Activated CD8-positive, alpha-beta T cell treated with anti-CD3 and anti-CD28 coated beads, Interleukin-2, amount 10 ng/mL, durations not matched to agents 7 days and 5 days (primary cell): ENCODE measurements at regions not wholly inside any gene's neighbourhood (a gene's known extent, or its start where the extent isn't known, plus 50 kb on each side); places are given as distances from the start of the nearest gene placed in this dataset.

Source experiments
- ATAC-seq: fragments of 150-1000 bp; cut with Tn5 transposase; one replicate; pipeline ENCODE4 v1.10.0; 2021; ENCODE audit warnings: moderate library complexity
- CTCF ChIA-PET: fragments of 350-600 bp; sonication (Branson Sonifier 250); formaldehyde crosslinking; loops from one replicate; lab custom pipeline; 2021; ENCODE audit warnings: antibody characterized with exemption; lab: Charles Lee
- POLR2A ChIA-PET: fragments of 350-600 bp; sonication (Branson Sonifier 250); formaldehyde crosslinking; loops from one replicate; lab custom pipeline; 2021; ENCODE audit warnings: antibody characterized with exemption; lab: Charles Lee
- DNase-seq: peaks from one replicate; pipeline ENCODE4 v3.0.0-alpha.2; 2020
- H3K27ac Mint-ChIP-seq: one replicate; pipeline ENCODE4 v1.8.0; 2021; ENCODE audit warnings: mild to moderate bottlenecking, mixed read lengths
- H3K27me3 Mint-ChIP-seq: one replicate; pipeline ENCODE4 v1.8.0; 2021; ENCODE audit warnings: low read depth, mixed read lengths
- H3K36me3 Mint-ChIP-seq: one replicate; pipeline ENCODE4 v1.8.0; 2021; ENCODE audit warnings: low read depth, mixed read lengths
- H3K4me1 Mint-ChIP-seq: one replicate; pipeline ENCODE4 v1.8.0; 2021; ENCODE audit warnings: low read depth, mixed read lengths
- H3K4me3 Mint-ChIP-seq: one replicate; pipeline ENCODE4 v1.8.0; 2021; ENCODE audit warnings: mild to moderate bottlenecking, mixed read lengths
- H3K9me3 Mint-ChIP-seq: one replicate; pipeline ENCODE4 v1.8.0; 2022; ENCODE audit warnings: mixed read lengths; ENCODE audit not compliant: insufficient read depth

DNA sequence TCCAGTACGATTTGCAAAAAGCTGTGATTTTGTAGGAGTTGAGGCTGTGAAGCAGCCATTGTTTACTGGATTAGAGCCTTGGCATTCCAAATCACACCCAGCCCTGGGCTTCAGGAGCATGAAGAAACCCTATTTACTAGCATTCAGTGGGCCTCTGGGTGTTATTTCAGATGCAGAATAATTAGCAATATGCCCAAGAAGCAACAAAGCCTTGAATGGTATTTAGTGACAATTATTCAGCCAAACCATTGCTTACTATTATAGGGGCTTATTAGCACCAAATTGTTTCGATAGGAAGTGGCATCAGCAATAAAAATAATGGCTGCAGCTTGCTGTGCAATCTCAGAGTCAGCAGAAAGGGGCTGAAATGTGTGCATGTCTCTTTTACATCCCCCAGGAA is 166.6 kb upstream of the SHISA6 start:
- no peaks in the 10 kb centered on the region for H3K36me3 Mint-ChIP-seq
- DNase-seq (no peak), ATAC-seq (no peak)
- no peaks in the 10 kb centered on the region for H3K9me3 Mint-ChIP-seq
- POLR2A ChIA-PET, result no interaction called here
- no peak overlapping the region for H3K4me3 Mint-ChIP-seq
- H3K27me3 Mint-ChIP-seq, result no peaks in the 10 kb centered on the region
- H3K27ac Mint-ChIP-seq, result no peak overlapping the region
- no peaks in the 10 kb centered on the region for H3K4me1 Mint-ChIP-seq
- CTCF ChIA-PET, result no interaction called here

DNA sequence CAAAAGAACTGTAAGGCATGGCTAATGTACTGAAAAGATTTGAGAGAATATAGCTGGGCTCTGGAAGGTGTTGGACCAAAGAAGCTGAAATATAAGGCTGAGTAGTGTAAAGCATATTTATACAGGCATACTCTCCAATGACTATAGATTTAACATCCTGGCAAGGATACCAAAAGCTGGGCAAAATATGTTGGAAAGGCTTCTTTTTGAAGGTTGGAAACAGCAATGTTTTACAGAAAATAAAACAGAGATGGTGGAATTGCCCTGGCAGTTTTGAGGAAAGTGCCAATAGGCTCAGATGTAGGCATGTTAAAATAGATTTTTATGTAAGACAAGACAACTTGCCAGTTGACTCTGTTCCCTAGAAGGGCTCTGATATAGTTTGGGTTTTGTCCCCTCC is 184.1 kb upstream of the SHISA6 start:
- no peak overlapping the region for H3K4me3 Mint-ChIP-seq
- no peaks in the 10 kb centered on the region for H3K4me1 Mint-ChIP-seq
- H3K9me3 Mint-ChIP-seq, result peaks cover 11% of the 10 kb centered on the region
- no peaks in the 10 kb centered on the region for H3K36me3 Mint-ChIP-seq
- no peak for DNase-seq
- ChIA-PET CTCF (no interaction called here), POLR2A (no interaction called here)
- H3K27ac Mint-ChIP-seq, result no peak overlapping the region
- no peaks in the 10 kb centered on the region for H3K27me3 Mint-ChIP-seq
- no peak for ATAC-seq

DNA sequence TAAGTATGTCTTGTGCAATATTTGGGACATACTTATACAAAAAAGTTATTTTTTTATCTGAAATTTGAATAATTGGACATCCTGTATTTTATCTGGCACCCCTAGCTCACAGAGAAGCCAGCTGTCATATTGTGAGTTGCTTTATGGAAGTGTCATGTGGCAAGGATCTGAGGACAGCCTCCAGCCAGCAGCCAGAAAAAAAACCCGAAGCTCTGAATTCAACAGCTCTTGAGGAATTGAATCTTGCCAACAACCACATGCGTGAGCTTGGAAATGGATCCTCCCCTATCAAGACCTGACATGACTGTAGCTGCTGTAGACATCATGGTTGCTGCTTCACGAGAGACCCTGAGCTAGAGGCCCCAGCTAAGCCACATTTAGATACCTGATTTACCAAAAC is 187.2 kb upstream of the SHISA6 start:
- no peaks in the 10 kb centered on the region for H3K27me3 Mint-ChIP-seq
- H3K36me3 Mint-ChIP-seq, result no peaks in the 10 kb centered on the region
- ATAC-seq (no peak), DNase-seq (no peak)
- H3K4me3 Mint-ChIP-seq, result no peak overlapping the region
- peaks cover 11% of the 10 kb centered on the region for H3K9me3 Mint-ChIP-seq
- no peaks in the 10 kb centered on the region for H3K4me1 Mint-ChIP-seq
- H3K27ac Mint-ChIP-seq, result no peak overlapping the region
- ChIA-PET POLR2A (no interaction called here), CTCF (no interaction called here)

DNA sequence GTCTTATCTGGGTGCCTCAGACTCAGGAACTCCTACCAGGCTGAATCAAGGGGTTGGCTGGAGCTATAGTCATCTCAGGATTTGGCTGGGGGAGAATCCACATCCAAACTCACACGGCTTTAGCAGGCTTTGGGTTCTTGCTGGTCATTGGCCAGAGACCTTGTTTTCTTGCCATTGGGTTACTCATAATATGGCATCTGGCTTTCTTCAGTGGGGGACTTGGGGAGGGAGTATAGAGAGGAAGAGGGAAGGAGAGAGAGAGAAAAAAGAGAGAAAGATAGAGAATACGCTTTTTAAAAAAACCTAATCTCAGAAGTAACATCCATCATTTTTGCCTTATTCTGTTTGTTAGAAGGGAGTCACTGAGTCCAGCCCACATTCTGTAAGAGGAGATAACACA is 191.5 kb upstream of the SHISA6 start:
- no peak for DNase-seq
- H3K9me3 Mint-ChIP-seq, result no peaks in the 10 kb centered on the region
- ATAC-seq, result no peak
- H3K36me3 Mint-ChIP-seq, result no peaks in the 10 kb centered on the region
- no peak overlapping the region for H3K27ac Mint-ChIP-seq
- no peaks in the 10 kb centered on the region for H3K4me1 Mint-ChIP-seq
- H3K4me3 Mint-ChIP-seq, result no peak overlapping the region
- H3K27me3 Mint-ChIP-seq, result no peaks in the 10 kb centered on the region
- CTCF ChIA-PET, result no interaction called here
- POLR2A ChIA-PET, result no interaction called here

DNA sequence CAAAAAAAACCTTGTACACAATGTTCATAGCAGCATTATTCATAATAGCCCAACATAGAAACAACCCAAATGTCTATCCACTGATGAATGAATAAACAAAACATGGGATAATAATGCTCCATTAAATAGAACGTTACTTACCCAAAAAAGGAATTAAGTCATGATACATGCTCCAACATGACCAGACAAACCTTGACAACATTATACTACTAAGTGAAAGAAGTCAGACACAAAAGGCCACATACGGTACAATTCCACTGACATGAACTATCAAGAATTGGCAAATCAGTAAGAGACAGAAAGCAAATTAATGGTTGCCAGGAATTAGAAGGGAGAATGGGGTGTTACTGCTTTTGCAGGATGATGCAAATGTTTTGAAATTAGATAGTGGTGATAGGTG is 193.8 kb upstream of the SHISA6 start:
- Mint-ChIP-seq H3K4me3 (no peak overlapping the region), H3K27ac (no peak overlapping the region), H3K27me3 (no peaks in the 10 kb centered on the region), H3K36me3 (no peaks in the 10 kb centered on the region), H3K4me1 (no peaks in the 10 kb centered on the region), H3K9me3 (no peaks in the 10 kb centered on the region)
- ChIA-PET CTCF (no interaction called here), POLR2A (no interaction called here)
- ATAC-seq (no peak), DNase-seq (no peak)

DNA sequence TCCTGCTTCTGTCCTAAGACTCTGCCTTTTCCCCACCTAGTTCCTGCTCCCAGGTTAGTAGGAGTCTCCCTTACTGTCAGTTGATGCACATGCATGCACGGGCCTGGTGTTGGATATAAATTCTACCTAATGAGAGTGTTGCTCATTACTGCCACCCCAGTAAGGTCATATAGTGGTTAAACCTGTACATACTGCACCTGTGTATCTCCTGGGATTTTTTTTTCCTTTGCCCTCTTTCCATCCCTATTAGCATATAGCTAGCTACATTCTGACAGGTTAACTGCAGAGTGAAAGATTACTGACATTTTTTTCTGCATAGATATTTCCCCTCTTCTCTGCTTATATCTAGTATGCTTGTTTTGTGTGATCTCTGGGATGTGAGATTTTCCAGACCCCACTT is 201.5 kb upstream of the PIRT start:
- Mint-ChIP-seq H3K27ac (no peak overlapping the region), H3K27me3 (no peaks in the 10 kb centered on the region), H3K4me1 (no peaks in the 10 kb centered on the region), H3K36me3 (no peaks in the 10 kb centered on the region), H3K9me3 (no peaks in the 10 kb centered on the region), H3K4me3 (no peak overlapping the region)
- DNase-seq, result no peak
- no peak for ATAC-seq
- POLR2A ChIA-PET, result no interaction called here
- CTCF ChIA-PET, result no interaction called here

DNA sequence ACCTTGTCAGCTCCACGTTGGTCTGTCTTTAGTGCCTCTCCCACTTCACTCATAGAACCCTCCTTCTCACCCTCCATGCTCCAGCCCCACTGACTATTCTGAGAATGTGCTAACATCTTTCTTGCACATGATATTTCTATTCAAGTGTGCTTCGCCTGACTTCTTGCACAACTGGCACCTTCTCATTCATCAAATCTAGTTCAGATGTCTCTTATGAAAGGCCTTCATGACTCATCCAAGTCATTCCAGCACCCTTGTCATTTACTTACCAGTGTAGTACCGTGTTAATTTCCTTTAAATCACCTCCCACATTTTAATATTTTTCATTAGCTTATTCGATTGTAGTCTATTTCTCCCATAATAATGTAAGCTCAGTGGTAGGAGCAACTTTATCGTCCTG is 197.8 kb upstream of the PIRT start:
- CTCF ChIA-PET, result no interaction called here
- H3K9me3 Mint-ChIP-seq, result no peaks in the 10 kb centered on the region
- POLR2A ChIA-PET, result no interaction called here
- H3K27ac Mint-ChIP-seq, result no peak overlapping the region
- no peaks in the 10 kb centered on the region for H3K27me3 Mint-ChIP-seq
- no peak overlapping the region for H3K4me3 Mint-ChIP-seq
- DNase-seq, result no peak
- no peaks in the 10 kb centered on the region for H3K4me1 Mint-ChIP-seq
- H3K36me3 Mint-ChIP-seq, result no peaks in the 10 kb centered on the region
- no peak for ATAC-seq

DNA sequence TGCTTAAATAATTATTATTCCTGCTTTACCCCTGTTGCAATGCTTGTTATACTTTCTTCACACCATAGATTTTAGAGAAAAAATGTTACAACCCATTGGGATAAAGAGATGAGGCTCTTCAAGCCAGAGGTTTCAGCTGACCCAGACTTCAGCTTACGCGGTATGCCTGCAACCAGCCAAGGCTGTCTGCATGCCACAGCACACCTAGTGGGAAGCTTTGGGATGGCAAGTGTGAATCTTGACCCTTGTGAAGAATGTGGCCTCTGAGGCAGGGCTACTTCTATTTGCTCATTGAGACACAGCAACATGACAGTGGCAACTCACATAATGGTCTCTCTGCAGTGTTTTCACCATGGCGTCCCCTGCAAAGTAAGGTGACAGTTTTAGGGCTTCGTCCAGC is 193.9 kb upstream of the PIRT start:
- Mint-ChIP-seq H3K4me1 (no peaks in the 10 kb centered on the region), H3K9me3 (no peaks in the 10 kb centered on the region), H3K4me3 (no peak overlapping the region), H3K27me3 (no peaks in the 10 kb centered on the region), H3K36me3 (no peaks in the 10 kb centered on the region), H3K27ac (no peak overlapping the region)
- CTCF ChIA-PET, result no interaction called here
- DNase-seq, result no peak
- no peak for ATAC-seq
- POLR2A ChIA-PET, result no interaction called here

DNA sequence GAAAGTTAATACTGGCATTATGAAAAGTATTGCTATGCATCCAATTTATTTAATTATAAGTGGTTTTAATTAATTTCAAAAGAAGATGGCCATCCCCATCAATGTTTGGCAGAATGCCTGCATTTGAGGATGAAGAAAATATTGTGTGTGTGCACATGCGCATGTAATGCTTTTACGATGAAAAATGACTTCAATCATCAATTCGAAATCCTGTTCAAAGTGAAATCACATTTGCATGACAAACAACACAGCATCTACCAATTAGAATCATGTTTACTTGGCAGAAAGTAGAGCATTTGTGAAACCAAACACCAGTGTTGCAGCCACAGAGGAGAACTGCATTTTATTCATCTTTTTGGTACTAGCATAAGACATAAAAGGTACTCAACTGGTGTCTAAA is 191.9 kb upstream of the PIRT start:
- CTCF ChIA-PET, result no interaction called here
- Mint-ChIP-seq H3K9me3 (no peaks in the 10 kb centered on the region), H3K36me3 (no peaks in the 10 kb centered on the region), H3K27me3 (no peaks in the 10 kb centered on the region), H3K27ac (no peak overlapping the region), H3K4me1 (no peaks in the 10 kb centered on the region), H3K4me3 (no peak overlapping the region)
- POLR2A ChIA-PET, result no interaction called here
- DNase-seq (no peak), ATAC-seq (no peak)

DNA sequence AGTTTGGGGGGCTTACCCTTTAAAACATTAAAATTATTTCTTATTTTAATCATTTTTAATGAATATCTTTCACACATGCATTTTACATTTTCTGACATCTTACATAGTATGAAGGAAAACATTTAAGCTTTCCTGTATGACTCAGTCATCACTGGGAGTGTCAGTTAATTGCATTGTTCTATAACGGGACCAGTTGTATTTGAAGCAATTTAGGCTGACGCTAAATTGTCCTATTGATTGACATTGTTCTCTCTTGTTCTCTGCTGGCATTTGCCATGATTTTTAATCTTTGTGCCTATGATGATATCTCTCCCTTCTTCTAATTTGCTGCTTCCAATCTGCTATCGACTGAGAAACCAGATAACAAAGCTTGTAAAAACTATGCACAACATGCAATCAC is 190.5 kb upstream of the PIRT start:
- no peak for ATAC-seq
- Mint-ChIP-seq H3K4me3 (no peak overlapping the region), H3K4me1 (no peaks in the 10 kb centered on the region), H3K27me3 (no peaks in the 10 kb centered on the region), H3K27ac (no peak overlapping the region), H3K9me3 (no peaks in the 10 kb centered on the region), H3K36me3 (no peaks in the 10 kb centered on the region)
- POLR2A ChIA-PET, result no interaction called here
- CTCF ChIA-PET, result no interaction called here
- no peak for DNase-seq

DNA sequence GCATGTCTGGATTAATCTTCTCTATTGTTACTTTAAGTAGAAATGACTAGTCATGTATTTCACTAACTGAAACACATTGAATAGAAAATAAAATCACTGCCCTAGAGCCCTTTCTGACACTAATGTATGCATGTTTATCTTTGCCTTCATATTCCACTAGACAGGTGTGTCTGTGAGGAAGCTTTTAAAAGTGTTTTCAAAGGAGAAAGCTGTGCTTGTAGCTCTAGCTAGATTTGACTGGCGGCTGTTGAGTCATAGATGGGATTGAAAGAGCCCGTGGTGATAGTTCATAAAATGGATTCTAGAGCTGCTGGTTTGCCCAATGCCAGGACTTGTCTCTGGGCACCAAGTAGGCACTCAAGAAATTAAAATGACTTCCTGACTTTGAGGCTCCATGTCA is 189.0 kb upstream of the PIRT start:
- ATAC-seq (no peak), DNase-seq (no peak)
- Mint-ChIP-seq H3K4me1 (no peaks in the 10 kb centered on the region), H3K9me3 (no peaks in the 10 kb centered on the region), H3K4me3 (no peak overlapping the region), H3K27me3 (no peaks in the 10 kb centered on the region), H3K36me3 (no peaks in the 10 kb centered on the region), H3K27ac (no peak overlapping the region)
- ChIA-PET POLR2A (no interaction called here), CTCF (no interaction called here)

DNA sequence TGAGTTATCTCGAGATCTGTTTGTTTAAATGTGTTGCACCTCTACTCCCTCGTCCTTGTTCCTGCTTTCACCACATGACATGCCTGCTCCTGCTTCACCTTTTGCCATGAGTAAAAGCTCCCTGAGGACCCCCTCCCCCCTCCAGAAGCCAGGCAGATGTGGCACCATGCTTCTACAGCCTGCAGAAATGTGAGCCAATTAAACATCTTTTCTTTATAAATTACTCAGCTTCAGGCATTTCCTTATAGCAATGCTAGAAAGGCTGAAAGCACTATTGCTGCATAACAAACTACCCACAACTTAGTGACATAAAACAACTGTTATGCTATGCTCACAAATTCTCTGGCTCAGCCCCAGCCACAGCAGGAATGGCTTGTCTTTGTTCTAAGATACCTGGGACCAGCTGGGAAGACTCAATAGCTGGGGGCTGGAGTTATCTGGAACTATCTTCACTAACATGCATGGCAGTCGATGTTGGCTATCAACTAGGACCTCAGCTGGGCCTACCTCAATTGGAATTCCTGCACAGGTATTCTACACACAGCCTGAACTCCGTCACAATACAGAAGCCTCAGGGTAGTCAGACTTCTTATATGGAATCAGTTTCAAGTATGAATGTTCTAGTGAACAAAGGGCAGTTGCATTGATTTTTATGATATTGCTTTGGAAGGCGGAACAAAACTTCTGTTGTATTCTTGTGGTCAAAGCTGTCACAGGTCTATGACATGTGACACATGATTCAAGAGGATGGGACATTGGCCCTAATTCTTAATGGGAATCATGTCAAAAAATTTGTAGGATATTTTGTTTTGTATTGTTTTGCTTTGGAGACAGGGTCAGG is 186.0 kb upstream of the PIRT start:
- Mint-ChIP-seq H3K4me1 (no peaks in the 10 kb centered on the region), H3K27ac (no peak overlapping the region), H3K36me3 (no peaks in the 10 kb centered on the region), H3K9me3 (no peaks in the 10 kb centered on the region), H3K27me3 (no peaks in the 10 kb centered on the region), H3K4me3 (no peak overlapping the region)
- DNase-seq (no peak), ATAC-seq (no peak)
- POLR2A ChIA-PET, result no interaction called here
- CTCF ChIA-PET, result no interaction called here

DNA sequence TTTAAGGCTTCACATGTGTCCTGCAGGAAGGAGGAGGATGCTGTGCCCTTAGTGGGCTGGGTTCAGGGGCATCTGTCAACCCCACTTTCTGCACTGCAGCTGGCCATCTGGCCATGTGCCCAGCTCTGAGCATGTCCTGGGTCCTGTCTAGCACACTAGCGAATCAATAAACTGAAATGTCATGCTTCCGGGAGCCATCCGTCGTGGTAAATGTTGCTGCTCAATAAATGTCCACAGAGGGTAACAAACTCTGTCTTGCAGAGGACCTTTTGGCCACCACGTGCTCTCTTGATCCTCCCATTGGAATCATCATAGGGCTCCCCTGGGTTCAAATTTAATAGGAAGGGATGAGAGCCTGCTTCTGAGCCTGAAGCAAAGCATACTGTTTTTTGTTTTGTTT is 168.6 kb upstream of the PIRT start:
- H3K4me1 Mint-ChIP-seq, result no peaks in the 10 kb centered on the region
- no peak overlapping the region for H3K27ac Mint-ChIP-seq
- no peaks in the 10 kb centered on the region for H3K9me3 Mint-ChIP-seq
- ChIA-PET CTCF (no interaction called here), POLR2A (no interaction called here)
- H3K4me3 Mint-ChIP-seq, result no peak overlapping the region
- no peak for ATAC-seq
- no peaks in the 10 kb centered on the region for H3K36me3 Mint-ChIP-seq
- H3K27me3 Mint-ChIP-seq, result no peaks in the 10 kb centered on the region
- DNase-seq, result no peak
